HFFc6 (cell line): ENCODE measurements at regions not wholly inside any gene's neighbourhood (a gene's known extent, or its start where the extent isn't known, plus 50 kb on each side); places are given as distances from the start of the nearest gene placed in this dataset.
"Not testable (repeated sequence)": the region's sequence is repeated elsewhere in the genome, so short reads cannot be mapped to it uniquely, and the experiment has no call there.

Experiments
- DNase-seq: peaks from one replicate; pipeline ENCODE4 v3.0.0-alpha.2; 2018
- H3K27ac Mint-ChIP-seq: 2 replicates; pipeline ENCODE4 v1.8.0; 2020; ENCODE audit warnings: mild to moderate bottlenecking, mixed read lengths
- H3K27me3 Mint-ChIP-seq: 2 replicates; pipeline ENCODE4 v1.8.0; 2021; ENCODE audit warnings: mild to moderate bottlenecking, moderate library complexity, mixed read lengths; ENCODE audit not compliant: insufficient read depth
- H3K36me3 Mint-ChIP-seq: 2 replicates; pipeline ENCODE4 v1.8.0; 2021; ENCODE audit warnings: low read depth, mixed read lengths
- H3K4me1 Mint-ChIP-seq: 2 replicates; pipeline ENCODE4 v1.8.0; 2020; ENCODE audit warnings: low read depth, mixed read lengths
- H3K4me3 Mint-ChIP-seq: 2 replicates; pipeline ENCODE4 v1.8.0; 2020; ENCODE audit warnings: mild to moderate bottlenecking, moderate library complexity, mixed read lengths
- H3K9me3 Mint-ChIP-seq: 2 replicates; pipeline ENCODE4 v1.8.0; 2020; ENCODE audit warnings: mild to moderate bottlenecking, mixed read lengths
- TF ChIP-seq, protein P1 (sequence below): fragments of 200-600 bp; sonication (generic); IDR thresholded peaks from 2 replicates; pipeline ENCODE4 v1.5.0; 2021; ENCODE audit warnings: antibody characterized with exemption, mild to moderate bottlenecking

DNA sequence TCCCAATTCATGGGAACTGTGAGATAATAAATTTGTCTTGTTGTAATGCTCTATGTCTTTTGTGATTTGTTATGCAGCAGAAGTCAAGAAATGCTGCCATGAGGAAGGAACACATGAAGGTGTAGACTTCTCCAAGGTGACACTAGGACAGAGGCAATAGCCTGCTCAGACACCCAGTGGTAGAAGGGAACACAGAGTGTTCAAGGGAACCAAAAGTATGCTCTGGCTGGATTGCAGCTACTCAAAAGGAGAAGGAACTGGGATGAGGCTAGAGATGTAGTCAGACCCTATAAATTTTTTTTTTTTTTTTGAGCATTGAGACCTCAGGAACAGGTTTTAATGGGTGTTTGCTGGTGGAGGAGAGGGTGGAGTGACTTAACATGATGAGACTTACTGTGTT lies 232.5 kb downstream of the PARP8 start:
- DNase-seq: no peak
- H3K4me3 Mint-ChIP-seq: no peak overlapping the region
- H3K36me3 Mint-ChIP-seq: no peaks in the 10 kb centered on the region
- no peak overlapping the region for H3K27ac Mint-ChIP-seq
- H3K4me1 Mint-ChIP-seq: no peaks in the 10 kb centered on the region
- peaks cover 32% of the 10 kb centered on the region for H3K9me3 Mint-ChIP-seq
- H3K27me3 Mint-ChIP-seq: no peaks in the 10 kb centered on the region
- TF ChIP-seq, protein P1, sequence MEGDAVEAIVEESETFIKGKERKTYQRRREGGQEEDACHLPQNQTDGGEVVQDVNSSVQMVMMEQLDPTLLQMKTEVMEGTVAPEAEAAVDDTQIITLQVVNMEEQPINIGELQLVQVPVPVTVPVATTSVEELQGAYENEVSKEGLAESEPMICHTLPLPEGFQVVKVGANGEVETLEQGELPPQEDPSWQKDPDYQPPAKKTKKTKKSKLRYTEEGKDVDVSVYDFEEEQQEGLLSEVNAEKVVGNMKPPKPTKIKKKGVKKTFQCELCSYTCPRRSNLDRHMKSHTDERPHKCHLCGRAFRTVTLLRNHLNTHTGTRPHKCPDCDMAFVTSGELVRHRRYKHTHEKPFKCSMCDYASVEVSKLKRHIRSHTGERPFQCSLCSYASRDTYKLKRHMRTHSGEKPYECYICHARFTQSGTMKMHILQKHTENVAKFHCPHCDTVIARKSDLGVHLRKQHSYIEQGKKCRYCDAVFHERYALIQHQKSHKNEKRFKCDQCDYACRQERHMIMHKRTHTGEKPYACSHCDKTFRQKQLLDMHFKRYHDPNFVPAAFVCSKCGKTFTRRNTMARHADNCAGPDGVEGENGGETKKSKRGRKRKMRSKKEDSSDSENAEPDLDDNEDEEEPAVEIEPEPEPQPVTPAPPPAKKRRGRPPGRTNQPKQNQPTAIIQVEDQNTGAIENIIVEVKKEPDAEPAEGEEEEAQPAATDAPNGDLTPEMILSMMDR: no peak

DNA sequence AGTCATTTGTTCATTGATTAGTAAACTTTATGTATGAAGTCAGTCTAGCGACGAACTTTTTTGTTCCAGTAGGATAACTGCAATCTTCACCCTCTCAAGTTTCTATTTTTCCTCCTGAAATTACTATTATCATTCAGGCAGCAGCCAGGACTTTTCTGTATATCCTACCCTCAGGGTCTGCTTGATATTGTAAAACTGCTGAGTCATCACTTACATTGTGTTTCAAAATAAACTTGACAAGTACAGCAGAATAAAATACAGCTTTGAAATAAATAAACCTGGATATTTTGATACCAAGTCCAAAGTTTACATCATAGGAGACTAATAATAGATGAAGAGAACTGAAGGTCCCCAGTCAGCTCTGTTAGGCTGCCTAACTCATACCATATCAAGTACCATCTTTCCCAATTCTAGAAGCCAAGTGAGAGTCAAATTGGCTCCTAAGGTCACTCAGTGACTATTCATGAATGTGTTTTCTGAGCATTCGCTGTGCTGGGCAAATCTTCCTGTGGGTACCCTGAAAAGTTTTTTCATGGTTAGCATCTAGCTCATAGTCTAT lies 234.6 kb downstream of the PARP8 start:
- H3K36me3 Mint-ChIP-seq: no peaks in the 10 kb centered on the region
- H3K9me3 Mint-ChIP-seq: peaks cover 35% of the 10 kb centered on the region
- H3K4me1 Mint-ChIP-seq: no peaks in the 10 kb centered on the region
- H3K27me3 Mint-ChIP-seq: peaks cover 2% of the 10 kb centered on the region
- H3K4me3 Mint-ChIP-seq: no peak overlapping the region
- TF ChIP-seq, protein P1: no peak
- H3K27ac Mint-ChIP-seq: no peak overlapping the region
- no peak for DNase-seq

DNA sequence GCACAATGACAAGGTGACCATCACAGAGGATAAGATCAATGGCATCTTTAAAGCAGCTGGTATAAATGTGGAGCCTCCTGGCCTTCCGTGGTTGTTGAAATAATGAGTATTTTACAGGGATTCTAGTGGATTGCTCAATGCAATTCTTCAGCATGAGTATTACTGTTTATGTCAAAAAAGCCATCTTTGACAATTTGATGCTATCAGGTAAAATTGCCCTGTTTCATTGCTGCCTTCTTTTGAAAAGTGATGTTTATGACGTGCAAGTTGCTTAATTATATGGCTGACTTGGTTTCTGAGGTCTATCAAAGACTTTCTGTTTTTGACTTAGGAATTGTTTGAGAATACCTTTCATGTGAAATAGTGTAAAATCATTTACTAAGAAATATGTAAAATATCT lies 237.2 kb downstream of the PARP8 start:
- Mint-ChIP-seq H3K36me3 (no peaks in the 10 kb centered on the region), H3K27ac (no peak overlapping the region), H3K9me3 (peaks cover 31% of the 10 kb centered on the region), H3K4me1 (no peaks in the 10 kb centered on the region), H3K4me3 (no peak overlapping the region), H3K27me3 (peaks cover 3% of the 10 kb centered on the region)
- TF ChIP-seq, protein P1: no peak
- no peak for DNase-seq

DNA sequence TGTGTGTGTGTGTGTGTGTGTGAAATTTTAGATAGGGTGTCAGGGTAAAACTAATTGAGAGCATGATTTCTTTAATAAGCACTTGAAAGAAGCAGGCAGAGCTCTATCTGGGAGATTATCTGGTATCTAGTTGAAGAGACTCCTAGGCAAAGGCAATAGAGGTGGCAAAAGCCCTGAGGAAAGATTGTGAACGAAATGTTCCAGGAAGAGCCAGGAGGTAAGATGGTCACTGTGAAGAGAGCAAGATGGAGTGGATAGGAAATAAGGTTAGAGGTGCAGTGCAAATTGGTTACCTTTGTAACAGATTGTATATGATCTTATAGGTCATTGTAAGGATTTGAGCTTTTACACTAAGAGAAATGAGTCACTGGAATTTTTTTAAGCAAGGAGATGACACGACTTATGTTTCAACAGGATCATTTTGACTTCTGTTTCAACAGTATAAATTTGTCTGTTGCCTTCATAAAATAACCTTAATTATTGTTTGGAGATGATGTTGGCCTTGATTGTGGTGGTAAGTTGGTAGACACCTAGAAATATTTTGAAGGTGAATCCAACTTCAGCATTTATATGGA lies 239.6 kb downstream of the PARP8 start:
- Mint-ChIP-seq H3K9me3 (peaks cover 26% of the 10 kb centered on the region), H3K4me1 (no peaks in the 10 kb centered on the region), H3K27ac (no peak overlapping the region), H3K27me3 (peaks cover 3% of the 10 kb centered on the region), H3K4me3 (no peak overlapping the region), H3K36me3 (no peaks in the 10 kb centered on the region)
- no peak for DNase-seq
- TF ChIP-seq, protein P1: no peak

DNA sequence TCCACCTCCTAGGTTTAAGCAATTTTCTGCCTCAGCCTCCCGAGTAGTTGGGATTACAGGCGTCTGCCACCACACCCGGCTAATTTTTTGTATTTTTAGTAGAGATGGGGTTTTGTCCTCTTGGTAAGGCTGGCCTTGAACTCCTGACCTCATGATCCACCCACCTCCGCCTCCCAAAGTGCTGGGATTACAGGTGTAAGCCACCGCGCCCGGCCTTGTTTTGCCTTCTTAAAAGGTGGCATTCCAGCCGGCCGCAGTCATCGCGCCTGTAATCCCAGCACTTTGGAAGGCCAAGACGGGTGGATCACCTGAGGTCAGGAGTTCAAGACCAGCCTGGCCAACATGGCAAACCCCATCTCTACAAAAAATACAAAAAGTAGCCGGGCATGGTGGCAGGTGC lies 253.7 kb downstream of the PARP8 start:
- H3K4me1 Mint-ChIP-seq, H3K4me3 Mint-ChIP-seq, H3K27me3 Mint-ChIP-seq, H3K36me3 Mint-ChIP-seq, DNase-seq, H3K27ac Mint-ChIP-seq: not testable (repeated sequence)
- peaks cover 15% of the 10 kb centered on the region for H3K9me3 Mint-ChIP-seq

DNA sequence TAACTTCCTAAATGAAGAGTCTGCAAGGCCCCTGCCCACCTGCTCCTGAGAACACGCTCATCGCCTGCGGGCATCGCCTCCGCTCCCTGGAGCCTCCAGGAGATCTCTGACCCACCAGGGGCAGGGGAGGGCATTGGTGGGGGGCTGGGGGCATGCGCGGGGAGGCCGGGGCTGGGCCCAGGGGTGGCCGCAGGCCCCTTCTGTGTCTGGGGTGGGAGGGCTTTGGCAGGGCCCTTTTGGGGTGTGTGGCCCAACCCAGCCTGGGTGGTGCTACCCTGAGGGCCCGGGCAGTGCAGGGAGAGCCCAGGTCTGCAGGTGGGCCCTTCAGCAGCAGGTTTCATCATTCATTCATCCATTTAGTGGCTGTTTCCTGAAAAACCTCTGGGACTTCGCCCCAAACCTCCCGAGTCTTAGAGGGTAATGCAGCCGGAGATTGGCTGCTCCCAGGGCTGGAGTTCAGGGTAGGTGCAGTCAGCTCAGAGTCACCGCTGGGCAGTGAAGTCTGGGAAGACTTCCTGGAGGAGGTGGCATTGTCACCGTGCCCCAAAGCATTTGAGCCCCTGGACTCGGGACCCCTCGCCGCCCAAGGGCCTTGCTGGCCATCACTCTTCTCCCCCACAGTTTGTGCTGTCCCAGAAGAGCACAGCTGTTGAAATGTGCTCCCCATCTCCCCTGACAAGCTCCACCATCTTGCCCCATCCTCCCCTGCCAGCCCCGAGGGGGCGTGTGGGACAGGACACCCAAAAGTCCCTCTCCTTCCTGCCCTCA lies 255.1 kb downstream of the PARP8 start:
- Mint-ChIP-seq H3K9me3 (peaks cover 13% of the 10 kb centered on the region), H3K4me3 (no peak overlapping the region), H3K4me1 (no peaks in the 10 kb centered on the region), H3K27ac (no peak overlapping the region), H3K36me3 (no peaks in the 10 kb centered on the region), H3K27me3 (no peaks in the 10 kb centered on the region)
- no peak for DNase-seq
- TF ChIP-seq, protein P1: no peak
